Osteocyte (in vitro differentiated cells): ENCODE measurements at regions not wholly inside any gene's neighbourhood (a gene's known extent, or its start where the extent isn't known, plus 50 kb on each side); places are given as distances from the start of the nearest gene placed in this dataset.

ENCODE experiments used
- DNase-seq: peaks from one replicate; pipeline ENCODE4 v3.0.0; 2021; ENCODE audit warnings: mixed read lengths; ENCODE audit not compliant: unreplicated experiment; ENCODE audit errors: extremely low spot score
- H3K27ac Mint-ChIP-seq: one replicate; pipeline ENCODE4 v1.8.0; 2021; ENCODE audit warnings: mild to moderate bottlenecking, mixed read lengths; ENCODE audit not compliant: unreplicated experiment
- H3K27me3 Mint-ChIP-seq: one replicate; pipeline ENCODE4 v1.8.0; 2021; ENCODE audit warnings: mixed read lengths; ENCODE audit not compliant: unreplicated experiment
- H3K36me3 Mint-ChIP-seq: one replicate; pipeline ENCODE4 v1.8.0; 2021; ENCODE audit warnings: mixed read lengths; ENCODE audit not compliant: unreplicated experiment
- H3K4me1 Mint-ChIP-seq: one replicate; pipeline ENCODE4 v1.8.0; 2021; ENCODE audit warnings: mixed read lengths; ENCODE audit not compliant: unreplicated experiment
- H3K4me3 Mint-ChIP-seq: one replicate; pipeline ENCODE4 v1.8.0; 2021; ENCODE audit warnings: mild to moderate bottlenecking, moderate library complexity, mixed read lengths; ENCODE audit not compliant: unreplicated experiment
- H3K9me3 Mint-ChIP-seq: one replicate; pipeline ENCODE4 v1.8.0; 2021; ENCODE audit warnings: mixed read lengths; ENCODE audit not compliant: unreplicated experiment
- CTCF ChIP-seq: fragments of 200-600 bp; sonication (generic); IDR thresholded peaks from 2 replicates; pipeline ENCODE4 v1.5.0; 2021; ENCODE audit warnings: antibody characterized with exemption, mild to moderate bottlenecking, moderate library complexity

- TF ChIP-seq CTCF = no peak
- DNase-seq = no peak
- no peak overlapping the region for H3K4me3 Mint-ChIP-seq
Observed at GRCh38 chr13:47678201-47678968, 322.7 kb downstream of the SUCLA2 start.

GRCh38 chr13:47675871-47676270 lies 325.2 kb downstream of the SUCLA2 start:
- H3K4me1 Mint-ChIP-seq = no peaks in the 10 kb centered on the region
- no peak overlapping the region for H3K27ac Mint-ChIP-seq
- H3K4me3 Mint-ChIP-seq = no peak overlapping the region
- no peak for DNase-seq
- TF ChIP-seq CTCF = no peak
- peaks cover 6% of the 10 kb centered on the region for H3K9me3 Mint-ChIP-seq
- no peaks in the 10 kb centered on the region for H3K36me3 Mint-ChIP-seq
- H3K27me3 Mint-ChIP-seq = no peaks in the 10 kb centered on the region

More at GRCh38 chr13:47678201-47678968, 322.7 kb downstream of the SUCLA2 start:
- H3K27me3 Mint-ChIP-seq = no peaks in the 10 kb centered on the region
- no peak overlapping the region for H3K27ac Mint-ChIP-seq
- H3K9me3 Mint-ChIP-seq = no peaks in the 10 kb centered on the region
- H3K36me3 Mint-ChIP-seq = no peaks in the 10 kb centered on the region
- H3K4me1 Mint-ChIP-seq = no peaks in the 10 kb centered on the region

GRCh38 chr13:47673009-47673850 lies 327.8 kb downstream of the SUCLA2 start:
- Mint-ChIP-seq H3K4me1 (no peaks in the 10 kb centered on the region), H3K36me3 (no peaks in the 10 kb centered on the region), H3K27me3 (no peaks in the 10 kb centered on the region), H3K9me3 (peaks cover 6% of the 10 kb centered on the region), H3K4me3 (no peak overlapping the region), H3K27ac (no peak overlapping the region)
- no peak for TF ChIP-seq CTCF
- no peak for DNase-seq

GRCh38 chr13:47672245-47673008 lies 328.6 kb downstream of the SUCLA2 start:
- DNase-seq = no peak
- H3K4me1 Mint-ChIP-seq = no peaks in the 10 kb centered on the region
- no peak for TF ChIP-seq CTCF
- H3K9me3 Mint-ChIP-seq = peaks cover 6% of the 10 kb centered on the region
- no peaks in the 10 kb centered on the region for H3K27me3 Mint-ChIP-seq
- H3K4me3 Mint-ChIP-seq = no peak overlapping the region
- H3K36me3 Mint-ChIP-seq = no peaks in the 10 kb centered on the region
- no peak overlapping the region for H3K27ac Mint-ChIP-seq
